GM12874 (cell line): ENCODE measurements at regions not wholly inside any gene's neighbourhood (a gene's known extent, or its start where the extent isn't known, plus 50 kb on each side); places are given as distances from the start of the nearest gene placed in this dataset.

Experiments used
- CTCF ChIP-seq: IDR thresholded peaks from 2 replicates; pipeline ENCODE4 v1.5.1; 2011; ENCODE audit warnings: low read depth, mild to moderate bottlenecking, control low read depth, low read length, moderate library complexity; ENCODE audit not compliant: insufficient read depth

GRCh38 chr5:75922480-75922879 is 160.7 kb upstream of the SV2C start:
- TF ChIP-seq CTCF, result no peak

DNA sequence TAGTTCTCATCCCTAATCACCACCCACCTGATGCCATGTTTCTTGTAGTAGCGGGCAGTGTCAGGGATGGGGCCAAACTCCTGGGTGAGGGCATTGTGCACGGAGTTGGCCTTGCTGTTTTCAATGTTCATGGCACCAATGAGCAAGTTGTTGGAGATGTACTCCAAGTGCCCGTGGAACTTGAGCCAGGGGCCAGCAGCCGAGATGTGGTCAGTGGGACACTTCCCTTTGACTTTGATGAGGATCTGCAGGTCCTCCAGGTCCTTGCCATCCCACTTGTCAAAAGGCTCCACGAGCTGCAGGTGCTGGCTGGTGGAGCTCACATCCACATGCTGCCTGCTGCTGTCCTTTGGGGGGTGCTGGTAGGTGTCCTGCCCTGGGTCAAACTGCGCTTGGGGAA is 162.2 kb upstream of the SV2C start:
- no peak for TF ChIP-seq CTCF

DNA sequence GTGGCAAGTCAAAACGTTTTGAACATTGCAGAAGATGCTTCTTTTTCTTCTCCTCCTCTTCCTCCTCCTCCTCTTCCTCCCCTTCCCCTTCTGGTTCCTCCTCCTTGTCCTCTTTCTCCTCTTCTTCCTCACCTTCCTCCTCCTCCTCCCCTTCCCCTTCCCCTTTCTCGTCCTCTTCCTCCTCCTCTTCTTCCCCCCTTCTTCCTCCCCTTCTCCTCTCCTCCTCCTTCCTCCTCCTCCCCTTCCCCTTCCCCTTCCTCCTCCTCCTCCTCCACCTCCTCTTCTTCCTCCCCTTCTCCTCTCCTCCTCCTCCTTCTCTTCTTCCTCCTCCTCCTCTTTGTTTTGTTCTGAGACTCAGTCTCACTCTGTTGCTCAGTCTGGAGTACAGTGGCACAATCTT is 167.0 kb upstream of the SV2C start:
- TF ChIP-seq CTCF, result no peak

- no peak for TF ChIP-seq CTCF
These were observed 174.0 kb upstream of the SV2C start for GRCh38 chr5:75909223-75909622.

DNA sequence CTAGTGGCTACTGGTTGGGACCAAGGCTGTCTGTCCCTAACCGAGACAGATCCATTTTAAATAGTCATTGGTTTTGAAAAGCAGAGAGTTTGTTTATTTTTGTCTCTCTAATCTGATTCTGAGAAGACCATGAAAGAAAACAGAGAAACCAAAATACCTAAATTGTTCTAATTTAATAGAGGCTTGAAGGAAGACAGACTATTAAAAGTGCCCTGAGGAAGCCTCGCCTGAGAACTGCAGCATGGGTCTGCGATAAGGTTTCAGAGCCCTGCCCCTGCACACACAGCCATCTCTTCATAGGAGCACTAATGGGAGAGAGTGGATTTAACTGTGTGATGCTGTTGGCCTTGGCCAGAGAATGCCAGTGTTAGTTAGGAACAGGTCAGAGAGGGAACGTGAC is 175.5 kb upstream of the SV2C start:
- no peak for TF ChIP-seq CTCF

DNA sequence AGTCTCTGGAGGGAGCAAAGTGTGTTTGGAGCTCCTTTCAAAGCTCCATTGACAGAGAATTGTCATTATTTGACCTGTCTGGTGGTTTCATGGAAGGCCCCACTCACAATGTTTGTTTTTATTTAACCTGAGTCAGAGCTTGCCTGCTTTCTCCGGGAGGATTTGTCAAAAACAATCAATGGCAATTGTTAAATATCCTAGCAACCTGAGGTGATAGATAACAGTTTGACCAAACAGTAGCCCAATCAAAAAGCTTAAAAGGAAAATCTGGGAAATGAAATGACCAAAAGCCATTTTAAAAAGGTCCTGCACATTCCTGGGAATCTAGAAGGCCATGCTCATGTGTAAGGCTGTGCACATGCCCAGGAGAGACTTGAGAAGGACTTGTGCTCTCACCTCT is 177.2 kb upstream of the POC5 start:
- TF ChIP-seq CTCF, result no peak

DNA sequence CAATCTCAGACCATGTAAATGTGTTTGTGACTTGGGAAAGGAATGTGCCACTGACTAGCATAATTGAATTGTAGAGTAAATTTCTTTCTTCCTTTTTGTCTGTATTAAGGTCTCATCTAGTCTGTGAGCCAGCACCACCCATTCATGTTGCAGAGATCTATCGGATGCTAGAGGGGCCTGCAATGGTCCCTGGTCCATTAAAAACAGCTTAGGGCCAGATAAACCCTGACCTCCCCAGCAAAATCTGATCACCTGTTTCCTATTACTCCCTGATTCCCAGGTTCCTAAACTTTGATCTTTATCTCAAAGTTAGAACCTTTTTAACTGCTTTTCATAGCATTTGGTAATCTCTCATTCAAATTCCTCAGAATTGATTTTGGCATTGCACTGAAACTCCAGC is 174.5 kb upstream of the POC5 start:
- TF ChIP-seq CTCF, result no peak

DNA sequence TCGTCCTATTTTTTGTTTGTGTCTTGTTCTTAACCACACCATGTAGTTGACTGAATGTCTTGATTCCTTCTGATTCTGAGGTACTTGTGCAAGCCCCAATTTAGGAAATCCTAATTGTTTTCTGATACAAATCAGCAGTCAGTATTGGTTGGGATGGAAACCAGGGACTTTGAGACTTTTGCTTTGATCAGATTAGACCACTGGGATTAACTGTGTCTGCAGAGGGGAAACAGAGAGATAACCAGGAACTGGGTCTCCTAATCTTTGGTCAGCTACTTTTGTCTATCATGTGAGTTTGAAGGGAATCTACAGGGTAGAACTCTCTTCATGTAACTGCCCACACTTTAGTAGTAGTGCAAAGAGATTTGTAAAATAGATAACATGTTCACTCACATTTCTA is 173.8 kb upstream of the POC5 start:
- TF ChIP-seq CTCF, result no peak
